ENCODE measurements at regions not wholly inside any gene's neighbourhood (a gene's known extent, or its start where the extent isn't known, plus 50 kb on each side); places are given as distances from the start of the nearest gene placed in this dataset.
A peak's percentile ranks its signal among the peaks of the same experiment; 100 is the strongest.
"Not testable (repeated sequence)": the region's sequence is repeated elsewhere in the genome, so short reads cannot be mapped to it uniquely, and the experiment has no call there.

- H3K4me1 ChIP-seq (ENCODE audit: control extremely low read depth in 1 of 4, control insufficient read depth in 4 of 4, insufficient read depth in 4 of 4, low read length in 3 of 4); POLR2A ChIA-PET; DNase-seq; H3K36me3 ChIP-seq (ENCODE audit: control insufficient read depth in 4 of 4, insufficient read depth in 4 of 4, low read length in 3 of 4); H3K4me3 ChIP-seq (ENCODE audit: control insufficient read depth in 1 of 7, extremely low read depth in 1 of 7, insufficient read depth in 4 of 7, low read depth in 2 of 7, low read length in 6 of 7); CTCF ChIA-PET; H3K9me3 ChIP-seq (ENCODE audit: control extremely low read depth in 1 of 5, control insufficient read depth in 4 of 5, insufficient read depth in 2 of 5, low read depth in 1 of 5, low read length in 4 of 5); H3K27me3 ChIP-seq (replicated peaks in 2 of 5; ENCODE audit: control insufficient read depth in 4 of 5, insufficient read depth in 5 of 5, low read length in 4 of 5); H3K27ac ChIP-seq (ENCODE audit: insufficient read depth in 1 of 2, low read depth in 1 of 2, low read length in 2 of 2, poor library complexity in 1 of 2, severe bottlenecking in 2 of 2): not testable (repeated sequence)
- WGBS (ENCODE audit: insufficient coverage) = 100% methylated on average over 1 of the region's 1 CpG
These were observed 295.0 kb upstream of the PLGLB2 start for GRCh38 chr2:87452861-87453260.

- no CpG with 5 or more reads among the region's 1 CpG for WGBS (ENCODE audit: insufficient coverage)
- H3K27ac ChIP-seq (ENCODE audit: insufficient read depth in 1 of 2, low read depth in 1 of 2, low read length in 2 of 2, poor library complexity in 1 of 2, severe bottlenecking in 2 of 2); H3K4me3 ChIP-seq (ENCODE audit: control insufficient read depth in 1 of 7, extremely low read depth in 1 of 7, insufficient read depth in 4 of 7, low read depth in 2 of 7, low read length in 6 of 7); DNase-seq; CTCF ChIA-PET; POLR2A ChIA-PET; H3K9me3 ChIP-seq (ENCODE audit: control extremely low read depth in 1 of 5, control insufficient read depth in 4 of 5, insufficient read depth in 2 of 5, low read depth in 1 of 5, low read length in 4 of 5); H3K36me3 ChIP-seq (ENCODE audit: control insufficient read depth in 4 of 4, insufficient read depth in 4 of 4, low read length in 3 of 4); H3K27me3 ChIP-seq (replicated peaks in 2 of 5; ENCODE audit: control insufficient read depth in 4 of 5, insufficient read depth in 5 of 5, low read length in 4 of 5); H3K4me1 ChIP-seq (ENCODE audit: control extremely low read depth in 1 of 4, control insufficient read depth in 4 of 4, insufficient read depth in 4 of 4, low read length in 3 of 4): not testable (repeated sequence)
These were observed 293.9 kb upstream of the PLGLB2 start for GRCh38 chr2:87453965-87454364.

- H3K36me3 ChIP-seq (ENCODE audit: control insufficient read depth in 4 of 4, insufficient read depth in 4 of 4, low read length in 3 of 4); DNase-seq; H3K4me3 ChIP-seq (ENCODE audit: control insufficient read depth in 1 of 7, extremely low read depth in 1 of 7, insufficient read depth in 4 of 7, low read depth in 2 of 7, low read length in 6 of 7); H3K27ac ChIP-seq (ENCODE audit: insufficient read depth in 1 of 2, low read depth in 1 of 2, low read length in 2 of 2, poor library complexity in 1 of 2, severe bottlenecking in 2 of 2); POLR2A ChIA-PET; H3K9me3 ChIP-seq (ENCODE audit: control extremely low read depth in 1 of 5, control insufficient read depth in 4 of 5, insufficient read depth in 2 of 5, low read depth in 1 of 5, low read length in 4 of 5); CTCF ChIA-PET; H3K27me3 ChIP-seq (replicated peaks in 2 of 5; ENCODE audit: control insufficient read depth in 4 of 5, insufficient read depth in 5 of 5, low read length in 4 of 5): not testable (repeated sequence)
- no CpG with 5 or more reads among the region's 2 CpGs for WGBS (ENCODE audit: insufficient coverage)
- peaks cover 0 to 12% (median 4%) of the 10 kb centered on the region in 4 experiments for H3K4me1 ChIP-seq (ENCODE audit: control extremely low read depth in 1 of 4, control insufficient read depth in 4 of 4, insufficient read depth in 4 of 4, low read length in 3 of 4)
These were observed 293.5 kb upstream of the PLGLB2 start for GRCh38 chr2:87454421-87454820.

GRCh38 chr2:87455209-87455853 lies 292.6 kb upstream of the PLGLB2 start:
- CTCF ChIA-PET; H3K27me3 ChIP-seq (replicated peaks in 2 of 5; ENCODE audit: control insufficient read depth in 4 of 5, insufficient read depth in 5 of 5, low read length in 4 of 5); POLR2A ChIA-PET; H3K9me3 ChIP-seq (ENCODE audit: control extremely low read depth in 1 of 5, control insufficient read depth in 4 of 5, insufficient read depth in 2 of 5, low read depth in 1 of 5, low read length in 4 of 5); DNase-seq; H3K36me3 ChIP-seq (ENCODE audit: control insufficient read depth in 4 of 4, insufficient read depth in 4 of 4, low read length in 3 of 4): not testable (repeated sequence)
- peaks cover 0 to 12% (median 4%) of the 10 kb centered on the region in 4 experiments for H3K4me1 ChIP-seq (ENCODE audit: control extremely low read depth in 1 of 4, control insufficient read depth in 4 of 4, insufficient read depth in 4 of 4, low read length in 3 of 4)
- peak overlapping the region in 6 of 7 experiments; percentile 31 to 70 (median 52) for H3K4me3 ChIP-seq (ENCODE audit: control insufficient read depth in 1 of 7, extremely low read depth in 1 of 7, insufficient read depth in 4 of 7, low read depth in 2 of 7, low read length in 6 of 7)
- no CpG with 5 or more reads among the region's 13 CpGs for WGBS (ENCODE audit: insufficient coverage)
- peak overlapping the region; percentile 25 to 83 for H3K27ac ChIP-seq (ENCODE audit: insufficient read depth in 1 of 2, low read depth in 1 of 2, low read length in 2 of 2, poor library complexity in 1 of 2, severe bottlenecking in 2 of 2)

GRCh38 chr2:87455854-87456249 lies 292.0 kb upstream of the PLGLB2 start:
- Histone ChIP-seq H3K27ac (ENCODE audit: insufficient read depth in 1 of 2, low read depth in 1 of 2, low read length in 2 of 2, poor library complexity in 1 of 2, severe bottlenecking in 2 of 2) (peak overlapping the region; percentile 25 to 83), H3K4me1 (ENCODE audit: control extremely low read depth in 1 of 4, control insufficient read depth in 4 of 4, insufficient read depth in 4 of 4, low read length in 3 of 4) (peaks cover 0 to 12% (median 4%) of the 10 kb centered on the region in 4 experiments), H3K4me3 (ENCODE audit: control insufficient read depth in 1 of 7, extremely low read depth in 1 of 7, insufficient read depth in 4 of 7, low read depth in 2 of 7, low read length in 6 of 7) (peak overlapping the region in 6 of 7 experiments; percentile 31 to 70 (median 52))
- no CpG with 5 or more reads among the region's 9 CpGs for WGBS (ENCODE audit: insufficient coverage)
- POLR2A ChIA-PET; DNase-seq; H3K27me3 ChIP-seq (replicated peaks in 2 of 5; ENCODE audit: control insufficient read depth in 4 of 5, insufficient read depth in 5 of 5, low read length in 4 of 5); H3K9me3 ChIP-seq (ENCODE audit: control extremely low read depth in 1 of 5, control insufficient read depth in 4 of 5, insufficient read depth in 2 of 5, low read depth in 1 of 5, low read length in 4 of 5); CTCF ChIA-PET; H3K36me3 ChIP-seq (ENCODE audit: control insufficient read depth in 4 of 4, insufficient read depth in 4 of 4, low read length in 3 of 4): not testable (repeated sequence)

- peak; percentile 13 to 68 (median 44) for DNase-seq
- 0% methylated on average over 3 of the region's 17 CpGs for WGBS (ENCODE audit: insufficient coverage)
These were observed 291.3 kb upstream of the PLGLB2 start for GRCh38 chr2:87456477-87457128.

GRCh38 chr2:87457129-87457499 lies 290.8 kb upstream of the PLGLB2 start:
- POLR2A ChIA-PET; H3K27me3 ChIP-seq (replicated peaks in 2 of 5; ENCODE audit: control insufficient read depth in 4 of 5, insufficient read depth in 5 of 5, low read length in 4 of 5); H3K36me3 ChIP-seq (ENCODE audit: control insufficient read depth in 4 of 4, insufficient read depth in 4 of 4, low read length in 3 of 4); DNase-seq; H3K27ac ChIP-seq (ENCODE audit: insufficient read depth in 1 of 2, low read depth in 1 of 2, low read length in 2 of 2, poor library complexity in 1 of 2, severe bottlenecking in 2 of 2); H3K4me3 ChIP-seq (ENCODE audit: control insufficient read depth in 1 of 7, extremely low read depth in 1 of 7, insufficient read depth in 4 of 7, low read depth in 2 of 7, low read length in 6 of 7); CTCF ChIA-PET; H3K9me3 ChIP-seq (ENCODE audit: control extremely low read depth in 1 of 5, control insufficient read depth in 4 of 5, insufficient read depth in 2 of 5, low read depth in 1 of 5, low read length in 4 of 5): not testable (repeated sequence)
- no CpG with 5 or more reads among the region's 8 CpGs for WGBS (ENCODE audit: insufficient coverage)
- H3K4me1 ChIP-seq (ENCODE audit: control extremely low read depth in 1 of 4, control insufficient read depth in 4 of 4, insufficient read depth in 4 of 4, low read length in 3 of 4) = peaks cover 0 to 12% (median 4%) of the 10 kb centered on the region in 4 experiments

More at GRCh38 chr2:87456477-87457128, 291.3 kb upstream of the PLGLB2 start:
- Histone ChIP-seq H3K4me3 (ENCODE audit: control insufficient read depth in 1 of 7, extremely low read depth in 1 of 7, insufficient read depth in 4 of 7, low read depth in 2 of 7, low read length in 6 of 7) (peak overlapping the region in 3 of 7 experiments; percentile 23 to 61 (median 61)), H3K4me1 (ENCODE audit: control extremely low read depth in 1 of 4, control insufficient read depth in 4 of 4, insufficient read depth in 4 of 4, low read length in 3 of 4) (peaks cover 0 to 12% (median 4%) of the 10 kb centered on the region in 4 experiments), H3K27ac (ENCODE audit: insufficient read depth in 1 of 2, low read depth in 1 of 2, low read length in 2 of 2, poor library complexity in 1 of 2, severe bottlenecking in 2 of 2) (peak overlapping the region in 1 of 2 experiments; percentile 77)
- H3K27me3 ChIP-seq (replicated peaks in 2 of 5; ENCODE audit: control insufficient read depth in 4 of 5, insufficient read depth in 5 of 5, low read length in 4 of 5); POLR2A ChIA-PET; H3K36me3 ChIP-seq (ENCODE audit: control insufficient read depth in 4 of 4, insufficient read depth in 4 of 4, low read length in 3 of 4); H3K9me3 ChIP-seq (ENCODE audit: control extremely low read depth in 1 of 5, control insufficient read depth in 4 of 5, insufficient read depth in 2 of 5, low read depth in 1 of 5, low read length in 4 of 5); CTCF ChIA-PET: not testable (repeated sequence)
